ENCODE measurements at regions not wholly inside any gene's neighbourhood (a gene's known extent, or its start where the extent isn't known, plus 50 kb on each side); places are given as distances from the start of the nearest gene placed in this dataset.
A peak's percentile ranks its signal among the peaks of the same experiment; 100 is the strongest.

DNA sequence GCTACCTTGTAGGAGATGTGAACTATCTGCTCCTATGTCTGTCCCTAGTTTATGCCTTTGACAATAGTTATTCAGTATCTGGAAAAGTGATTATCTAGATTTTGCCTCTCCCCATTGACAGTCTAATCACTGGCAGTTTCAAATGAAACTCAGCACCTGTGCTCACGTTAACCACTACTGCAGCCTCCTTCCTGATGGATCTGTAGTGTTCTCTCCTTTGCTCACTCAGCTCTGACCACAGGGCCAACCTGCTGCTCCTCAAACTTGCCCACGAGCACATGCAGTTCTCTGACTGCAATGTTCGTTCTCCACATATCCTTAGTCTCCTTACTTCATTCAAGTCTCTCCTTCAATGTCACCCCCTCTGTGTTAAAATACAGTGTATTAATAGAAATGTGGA, 230.1 kb downstream of the NHLRC3 start:
- H3K27ac ChIP-seq, result no peak overlapping the region
- TF ChIP-seq, protein P1, sequence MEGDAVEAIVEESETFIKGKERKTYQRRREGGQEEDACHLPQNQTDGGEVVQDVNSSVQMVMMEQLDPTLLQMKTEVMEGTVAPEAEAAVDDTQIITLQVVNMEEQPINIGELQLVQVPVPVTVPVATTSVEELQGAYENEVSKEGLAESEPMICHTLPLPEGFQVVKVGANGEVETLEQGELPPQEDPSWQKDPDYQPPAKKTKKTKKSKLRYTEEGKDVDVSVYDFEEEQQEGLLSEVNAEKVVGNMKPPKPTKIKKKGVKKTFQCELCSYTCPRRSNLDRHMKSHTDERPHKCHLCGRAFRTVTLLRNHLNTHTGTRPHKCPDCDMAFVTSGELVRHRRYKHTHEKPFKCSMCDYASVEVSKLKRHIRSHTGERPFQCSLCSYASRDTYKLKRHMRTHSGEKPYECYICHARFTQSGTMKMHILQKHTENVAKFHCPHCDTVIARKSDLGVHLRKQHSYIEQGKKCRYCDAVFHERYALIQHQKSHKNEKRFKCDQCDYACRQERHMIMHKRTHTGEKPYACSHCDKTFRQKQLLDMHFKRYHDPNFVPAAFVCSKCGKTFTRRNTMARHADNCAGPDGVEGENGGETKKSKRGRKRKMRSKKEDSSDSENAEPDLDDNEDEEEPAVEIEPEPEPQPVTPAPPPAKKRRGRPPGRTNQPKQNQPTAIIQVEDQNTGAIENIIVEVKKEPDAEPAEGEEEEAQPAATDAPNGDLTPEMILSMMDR (IDR thresholded peaks at IDR 0.05), result no peak
- no peak for TF ChIP-seq ZFX (IDR thresholded peaks at IDR 0.05; ENCODE audit: borderline replicate concordance)

DNA sequence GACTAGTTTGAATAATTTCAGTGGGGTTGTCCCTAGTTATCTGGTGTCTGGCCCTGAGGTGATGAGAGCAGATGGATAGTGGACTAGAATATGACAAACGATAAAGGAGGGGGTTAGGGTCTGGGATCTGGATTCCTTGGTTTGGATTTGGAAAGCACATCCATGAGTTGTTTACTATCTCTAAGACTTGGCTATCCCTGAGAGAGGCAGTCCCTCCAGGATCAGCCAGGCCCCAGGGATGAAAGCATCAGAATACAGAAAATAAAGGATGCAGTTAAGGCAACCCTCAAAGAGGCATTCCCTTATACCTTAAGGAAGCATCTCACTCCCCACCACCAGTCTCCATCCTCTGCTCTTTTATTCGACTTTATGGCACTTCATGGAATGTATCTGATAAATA, 230.7 kb downstream of the NHLRC3 start:
- TF ChIP-seq ZFX (IDR thresholded peaks at IDR 0.05; ENCODE audit: borderline replicate concordance), result no peak
- TF ChIP-seq, protein P1 (IDR thresholded peaks at IDR 0.05), result no peak
- H3K27ac ChIP-seq, result no peak overlapping the region

DNA sequence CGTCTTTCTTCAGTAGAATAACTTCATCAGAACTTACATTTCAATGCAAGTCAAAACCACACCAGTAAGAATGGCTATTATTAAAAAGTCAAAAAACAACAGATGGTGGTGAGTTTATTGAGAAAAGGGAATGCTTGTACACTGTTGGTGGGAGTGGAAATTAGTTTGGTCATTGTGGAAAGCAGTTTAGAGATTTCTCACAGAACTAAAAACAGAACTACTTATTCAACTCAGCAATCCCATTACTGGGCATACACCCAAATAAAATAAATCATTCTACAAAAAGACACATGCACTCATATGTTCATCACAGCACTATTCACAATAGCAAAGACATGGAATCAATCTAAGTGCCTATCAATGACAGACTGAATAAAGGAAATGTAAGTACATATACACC, 231.2 kb downstream of the NHLRC3 start:
- TF ChIP-seq, protein P1 (IDR thresholded peaks at IDR 0.05), result no peak
- no peak for TF ChIP-seq ZFX (IDR thresholded peaks at IDR 0.05; ENCODE audit: borderline replicate concordance)
- H3K27ac ChIP-seq, result no peak overlapping the region

DNA sequence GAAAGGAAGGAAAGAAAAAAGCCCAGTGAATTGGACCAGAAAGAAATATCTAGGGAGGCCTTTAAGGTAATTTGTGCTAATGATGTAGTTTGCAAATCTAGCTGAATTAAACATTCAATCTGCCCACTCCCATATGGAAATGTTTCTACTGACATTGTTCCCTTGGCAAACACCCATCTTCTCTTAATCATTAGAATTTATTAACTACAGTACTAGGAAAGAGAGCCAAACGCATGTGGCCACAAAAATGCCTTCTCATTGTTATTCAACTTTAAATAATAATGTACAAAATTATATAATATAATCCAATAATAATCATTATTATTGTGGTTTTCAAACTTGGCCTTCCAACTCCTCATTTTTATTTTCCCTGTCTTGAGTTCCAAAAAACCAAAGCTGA, 234.7 kb downstream of the NHLRC3 start:
- no peak overlapping the region for H3K27ac ChIP-seq
- no peak for TF ChIP-seq ZFX (IDR thresholded peaks at IDR 0.05; ENCODE audit: borderline replicate concordance)
- TF ChIP-seq, protein P1 (IDR thresholded peaks at IDR 0.05), result no peak

DNA sequence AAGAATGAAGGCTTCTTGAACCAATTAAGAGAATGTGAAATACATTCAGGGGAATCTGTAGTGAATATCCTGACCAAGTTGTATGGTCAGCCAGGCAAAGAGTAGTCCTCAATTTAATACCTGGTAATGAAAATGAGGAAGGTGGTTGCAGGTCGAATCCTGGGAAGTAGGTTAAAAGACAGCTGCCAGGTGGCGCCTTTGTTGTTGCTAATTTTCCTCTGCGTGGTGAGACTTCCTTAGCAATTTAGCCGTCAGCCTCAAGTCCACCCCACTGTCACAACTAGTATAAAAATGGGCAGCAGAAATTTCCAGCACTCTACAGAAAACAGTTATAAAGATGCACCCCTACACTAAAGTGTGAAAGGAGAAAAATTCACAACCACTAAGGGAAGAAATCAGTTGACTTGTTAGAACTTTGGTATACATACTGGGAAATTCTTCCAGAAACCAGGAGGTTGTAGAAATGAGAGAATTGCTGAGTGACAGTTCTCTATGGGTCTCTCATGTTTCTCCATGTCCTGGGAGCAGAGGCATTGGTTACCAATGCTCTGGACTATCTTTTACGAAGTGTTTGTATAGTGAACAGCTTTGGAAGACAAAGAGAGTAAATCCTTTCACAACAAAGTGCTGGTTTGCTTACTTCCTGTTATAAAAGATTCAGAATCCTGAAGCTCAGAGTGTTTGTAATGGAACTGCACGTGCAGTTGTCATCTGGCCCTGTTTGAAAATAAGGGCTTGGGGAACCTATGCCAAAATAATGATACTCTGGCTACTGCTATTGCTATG, 235.9 kb downstream of the NHLRC3 start:
- TF ChIP-seq, protein P1 (IDR thresholded peaks at IDR 0.05), result peak; percentile 29; the same call in 1 of the 2 replicates
- no peak for TF ChIP-seq ZFX (IDR thresholded peaks at IDR 0.05; ENCODE audit: borderline replicate concordance)
- H3K27ac ChIP-seq, result no peak overlapping the region

DNA sequence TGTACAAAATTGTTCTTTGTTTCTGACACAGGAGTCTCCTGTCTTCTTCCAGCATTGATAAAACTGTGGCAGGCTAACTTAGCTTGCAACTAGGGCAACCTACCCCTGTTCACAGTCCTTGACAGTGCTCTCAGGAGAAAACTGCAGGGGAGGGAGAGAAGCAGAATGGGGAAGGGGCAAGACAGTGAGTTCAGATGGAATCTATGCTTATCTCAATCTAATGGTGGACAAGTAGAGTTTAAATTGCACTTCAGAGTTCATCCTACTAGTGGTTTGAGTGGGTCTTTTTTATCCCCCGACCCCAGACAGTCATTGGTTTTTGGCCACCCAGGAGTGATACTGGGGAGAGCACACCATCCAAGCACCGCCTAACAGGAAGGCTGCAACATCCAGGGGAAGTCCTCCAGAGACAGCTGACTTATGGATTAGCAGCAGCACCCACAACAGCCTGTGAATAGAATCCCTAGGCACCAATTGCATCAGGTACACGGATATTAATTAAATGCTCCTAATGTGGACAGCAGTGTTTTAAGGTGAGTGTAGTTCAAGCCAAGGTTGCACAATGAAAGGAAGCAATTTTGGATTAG, 236.6 kb downstream of the NHLRC3 start:
- no peak overlapping the region for H3K27ac ChIP-seq
- TF ChIP-seq ZFX (IDR thresholded peaks at IDR 0.05; ENCODE audit: borderline replicate concordance), result no peak

DNA sequence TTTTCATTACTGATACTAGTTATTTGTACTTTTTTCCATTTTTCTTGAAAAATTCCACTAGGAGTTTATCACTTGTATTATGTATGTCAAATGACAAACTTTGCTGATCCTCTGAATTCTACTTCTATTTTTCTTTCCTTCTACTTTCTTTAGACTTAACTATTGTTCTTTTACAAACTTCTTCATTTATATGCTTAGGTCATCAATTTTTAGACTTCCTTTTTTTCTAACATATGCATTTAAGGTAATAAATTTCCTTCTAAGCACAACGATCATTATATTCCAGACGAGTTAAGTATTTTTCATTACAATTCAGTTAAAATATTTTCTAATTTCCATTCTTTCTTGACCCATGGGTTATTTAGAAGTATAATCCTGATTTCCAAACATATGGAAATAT, 240.8 kb downstream of the NHLRC3 start:
- no peak for TF ChIP-seq ZFX (IDR thresholded peaks at IDR 0.05; ENCODE audit: borderline replicate concordance)
- no peak overlapping the region for H3K27ac ChIP-seq

DNA sequence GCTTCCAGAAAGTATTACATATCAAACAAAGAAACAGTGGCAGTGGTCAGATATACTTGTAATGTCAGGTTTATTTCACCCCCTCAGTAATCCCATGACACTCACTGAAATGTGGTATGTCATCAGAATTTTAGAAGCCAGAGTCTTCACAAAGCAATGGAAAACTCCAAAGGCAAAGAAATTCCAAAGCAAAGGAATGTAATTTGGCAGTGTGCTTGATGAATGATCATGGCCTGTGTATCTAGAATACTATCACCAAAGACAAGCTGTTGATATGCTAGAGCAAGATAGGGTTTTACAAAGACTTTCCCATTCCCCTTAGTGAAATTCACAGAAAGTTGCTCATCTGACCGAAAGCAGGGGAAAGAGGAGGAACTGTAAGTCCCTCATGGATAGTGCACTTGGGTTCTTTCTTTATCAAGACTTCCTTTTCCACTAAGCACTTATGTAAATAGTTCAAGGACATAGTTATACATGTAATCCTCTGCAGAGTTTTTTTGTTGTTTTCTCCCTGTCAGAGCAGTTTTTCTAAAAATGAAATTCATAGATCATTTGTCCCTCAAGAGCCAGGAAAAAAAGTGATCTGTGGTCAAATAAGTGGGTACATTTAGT, 243.4 kb downstream of the NHLRC3 start:
- no peak overlapping the region for H3K27ac ChIP-seq
- TF ChIP-seq, protein P1 (IDR thresholded peaks at IDR 0.05), result no peak
- TF ChIP-seq ZFX (IDR thresholded peaks at IDR 0.05; ENCODE audit: borderline replicate concordance), result no peak
